PC-9 (cell line): ENCODE measurements at regions not wholly inside any gene's neighbourhood (a gene's known extent, or its start where the extent isn't known, plus 50 kb on each side); places are given as distances from the start of the nearest gene placed in this dataset.

Experiments
- BruUV-seq: library from RNA; stranded (reverse); fragments of 400-500 nt; replicated peaks from 2 replicates; lab custom pipeline; 2021; lab: Mats Ljungman, UMichigan
- CTCF ChIA-PET: fragments of 300-600 bp; sonication (Branson Sonifier 250); formaldehyde crosslinking; loops from one replicate; lab custom pipeline; 2022; ENCODE audit warnings: antibody characterized with exemption; lab: Charles Lee
- POLR2A ChIA-PET: fragments of 300-600 bp; sonication (Branson Sonifier 250); formaldehyde crosslinking; loops from one replicate; lab custom pipeline; 2022; ENCODE audit warnings: antibody characterized with exemption; ENCODE audit not compliant: unreplicated experiment; lab: Charles Lee
- DNase-seq, 2 experiments: peaks; one replicate each; pipeline versions ENCODE4 v3.0.0 to v3.0.0-alpha.2; 2015 to 2022; ENCODE audit warnings: mixed read lengths in 1 of 2
- H2AFZ ChIP-seq: fragments of 200-600 bp; sonication (generic); 2 replicates; pipeline ENCODE4 v1.8.1; 2017; ENCODE audit warnings: antibody characterized with exemption
- H3F3A ChIP-seq: fragments of 200-600 bp; sonication (generic); 2 replicates; pipeline ENCODE4 v1.8.1; 2017; ENCODE audit warnings: antibody characterized with exemption, mild to moderate bottlenecking, low read depth; ENCODE audit not compliant: insufficient read depth
- H3K27ac ChIP-seq: fragments of 200-600 bp; sonication (generic); 2 replicates; pipeline ENCODE4 v1.6.1; 2016; ENCODE audit warnings: mixed run types
- H3K27me3 ChIP-seq: fragments of 200-600 bp; sonication (generic); 2 replicates; pipeline ENCODE4 v1.6.1; 2016; ENCODE audit warnings: low read depth, mixed run types; ENCODE audit not compliant: insufficient read depth
- H3K36me3 ChIP-seq: fragments of 200-600 bp; sonication (generic); 2 replicates; pipeline ENCODE4 v1.6.1; 2016; ENCODE audit warnings: low read depth, mixed run types
- H3K4me1 ChIP-seq: fragments of 200-600 bp; sonication (generic); replicated peaks from 2 replicates; pipeline ENCODE4 v1.6.1; 2016; ENCODE audit warnings: mixed run types; ENCODE audit not compliant: insufficient read depth
- H3K4me2 ChIP-seq: fragments of 200-600 bp; sonication (generic); 2 replicates; pipeline ENCODE4 v1.6.1; 2017; ENCODE audit warnings: mixed run types
- H3K4me3 ChIP-seq: fragments of 200-600 bp; sonication (generic); 2 replicates; pipeline ENCODE4 v1.6.1; 2016; ENCODE audit warnings: mixed run types
- H3K79me2 ChIP-seq: fragments of 200-600 bp; sonication (generic); 2 replicates; pipeline ENCODE4 v1.6.1; 2017; ENCODE audit warnings: low read depth, mixed run types
- H3K9me2 ChIP-seq: fragments of 200-600 bp; sonication (generic); 2 replicates; pipeline ENCODE4 v1.8.1; 2017; ENCODE audit warnings: mild to moderate bottlenecking; ENCODE audit not compliant: insufficient read depth
- H3K9me3 ChIP-seq: fragments of 200-600 bp; sonication (generic); 2 replicates; pipeline ENCODE4 v1.8.1; 2016; ENCODE audit warnings: low read depth; ENCODE audit not compliant: insufficient read depth
- H4K20me1 ChIP-seq: fragments of 200-600 bp; sonication (generic); 2 replicates; pipeline ENCODE4 v1.8.1; 2017; ENCODE audit not compliant: insufficient read depth
- CTCF ChIP-seq: fragments of 200-600 bp; sonication (generic); conservative IDR thresholded peaks from 2 replicates; pipeline ENCODE4 v1.6.1; 2017; ENCODE audit warnings: mixed run types, antibody characterized with exemption, mild to moderate bottlenecking, moderate library complexity
- EZH2 ChIP-seq: fragments of 200-600 bp; sonication (generic); IDR thresholded peaks from 2 replicates; pipeline ENCODE4 v1.8.0; 2017; ENCODE audit warnings: antibody characterized with exemption, low read depth
- intact Hi-C: fragments of 100-400 bp; cut with micrococcal nuclease; formaldehyde crosslinking; loops from one replicate; pipeline ENCODE4 v1.10.0; 2022; ENCODE audit not compliant: unreplicated experiment

GRCh38 chr10:128517167-128517566 lies 390.9 kb upstream of the MKI67 start:
- Histone ChIP-seq H3K4me3 (no peak overlapping the region), H3K4me1 (no peaks in the 10 kb centered on the region), H3K9me3 (no peaks in the 10 kb centered on the region), H3K36me3 (no peaks in the 10 kb centered on the region), H3K27me3 (peaks cover 43% of the 10 kb centered on the region), H2AFZ (no peak overlapping the region), H4K20me1 (no peaks in the 10 kb centered on the region), H3K27ac (no peak overlapping the region), H3K9me2 (no peaks in the 10 kb centered on the region), H3K79me2 (no peaks in the 10 kb centered on the region), H3F3A (no peaks in the 10 kb centered on the region), H3K4me2 (no peak overlapping the region)
- intact Hi-C loops, result no loop called here
- CTCF ChIA-PET, result no interaction called here
- TF ChIP-seq EZH2 (no peak), CTCF (no peak)
- BruUV-seq, result no TSS peak
- POLR2A ChIA-PET, result no interaction called here
- DNase-seq, result no peak

DNA sequence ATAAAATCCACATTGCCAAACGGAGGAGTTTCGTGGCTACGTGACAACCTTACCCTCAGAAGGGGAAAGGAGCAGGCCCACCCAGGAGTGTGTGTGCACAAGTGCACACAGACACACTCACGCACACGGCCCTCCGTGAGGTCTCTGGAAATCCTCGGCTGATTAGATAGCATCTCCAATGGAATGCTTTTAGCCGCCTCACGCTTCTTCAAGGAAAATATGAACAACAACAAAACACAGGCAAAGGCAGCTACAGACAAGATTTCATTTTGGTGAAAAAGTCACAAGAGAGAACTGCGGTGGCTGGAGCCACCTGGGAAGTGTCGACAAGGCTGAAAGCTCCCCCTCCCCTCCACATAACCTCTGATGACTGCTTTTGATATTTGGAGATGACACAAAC lies 391.8 kb upstream of the MKI67 start:
- no peak overlapping the region for H2AFZ ChIP-seq
- H3F3A ChIP-seq, result no peaks in the 10 kb centered on the region
- TF ChIP-seq CTCF, result no peak
- TF ChIP-seq EZH2, result no peak
- BruUV-seq, result no TSS peak
- no peaks in the 10 kb centered on the region for H4K20me1 ChIP-seq
- peaks cover 46% of the 10 kb centered on the region for H3K27me3 ChIP-seq
- H3K27ac ChIP-seq, result no peak overlapping the region
- H3K4me3 ChIP-seq, result no peak overlapping the region
- ChIA-PET CTCF (no interaction called here), POLR2A (no interaction called here)
- no peaks in the 10 kb centered on the region for H3K9me2 ChIP-seq
- H3K79me2 ChIP-seq, result no peaks in the 10 kb centered on the region
- H3K9me3 ChIP-seq, result no peaks in the 10 kb centered on the region
- H3K36me3 ChIP-seq, result no peaks in the 10 kb centered on the region
- H3K4me1 ChIP-seq, result no peaks in the 10 kb centered on the region
- intact Hi-C loops, result no loop called here
- DNase-seq, result no peak
- H3K4me2 ChIP-seq, result no peak overlapping the region

DNA sequence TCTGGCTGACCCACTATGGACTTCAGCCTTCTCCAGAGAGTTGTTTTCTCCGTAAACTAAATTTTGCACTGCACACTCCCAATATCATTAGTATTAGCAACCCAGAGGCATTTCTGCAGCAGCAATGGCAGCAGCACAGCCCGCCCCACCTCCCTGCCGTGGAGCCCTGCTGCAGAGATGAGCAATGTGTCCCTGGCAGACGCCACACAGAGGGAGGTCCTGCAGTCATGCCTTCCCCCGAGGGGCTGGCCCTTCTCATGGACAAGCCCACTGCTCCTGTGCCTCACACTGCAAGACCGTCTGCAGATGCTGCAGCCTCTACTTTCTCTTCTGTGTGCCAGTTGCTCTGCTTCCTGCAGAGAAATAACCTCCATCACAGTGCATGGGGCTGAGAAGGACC lies 393.4 kb upstream of the MKI67 start:
- H3K4me3 ChIP-seq, result no peak overlapping the region
- no peaks in the 10 kb centered on the region for H4K20me1 ChIP-seq
- BruUV-seq, result no TSS peak
- peaks cover 45% of the 10 kb centered on the region for H3K27me3 ChIP-seq
- ChIA-PET POLR2A (no interaction called here), CTCF (no interaction called here)
- no peak overlapping the region for H3K4me2 ChIP-seq
- TF ChIP-seq EZH2, result no peak
- TF ChIP-seq CTCF, result no peak
- H3K79me2 ChIP-seq, result no peaks in the 10 kb centered on the region
- DNase-seq, result no peak
- H3K9me2 ChIP-seq, result no peaks in the 10 kb centered on the region
- H3F3A ChIP-seq, result no peaks in the 10 kb centered on the region
- intact Hi-C loops, result no loop called here
- H3K4me1 ChIP-seq, result no peaks in the 10 kb centered on the region
- H3K27ac ChIP-seq, result no peak overlapping the region
- H2AFZ ChIP-seq, result no peak overlapping the region
- no peaks in the 10 kb centered on the region for H3K9me3 ChIP-seq
- H3K36me3 ChIP-seq, result no peaks in the 10 kb centered on the region
